ENCODE measurements at regions not wholly inside any gene's neighbourhood (a gene's known extent, or its start where the extent isn't known, plus 50 kb on each side); places are given as distances from the start of the nearest gene placed in this dataset.

DNA sequence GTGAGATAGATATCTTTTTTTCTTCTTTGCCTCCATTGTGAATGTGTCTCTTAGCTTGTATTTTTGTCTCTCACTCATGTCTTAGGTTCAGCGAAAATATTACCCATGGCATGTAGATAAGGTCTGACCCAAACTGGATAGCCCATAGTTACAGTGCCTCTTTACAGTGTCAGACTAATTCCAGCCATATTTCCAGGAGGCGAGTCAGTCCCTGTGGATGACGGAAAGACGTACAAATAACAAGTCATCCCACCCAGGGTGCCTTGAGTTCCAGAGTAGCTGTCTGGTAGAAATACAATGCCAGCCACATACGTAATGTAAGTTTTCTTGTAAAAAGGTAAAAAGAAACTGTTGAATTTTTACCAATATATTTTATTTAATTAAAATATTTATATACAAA is 157.3 kb downstream of the ZNF281 start:
- H3K4me1 ChIP-seq, result no peaks in the 10 kb centered on the region
- 90 to 92% (median 91%) methylated on average over 5 of the region's 5 CpGs for WGBS, 3 donors
- TF ChIP-seq, protein P1, sequence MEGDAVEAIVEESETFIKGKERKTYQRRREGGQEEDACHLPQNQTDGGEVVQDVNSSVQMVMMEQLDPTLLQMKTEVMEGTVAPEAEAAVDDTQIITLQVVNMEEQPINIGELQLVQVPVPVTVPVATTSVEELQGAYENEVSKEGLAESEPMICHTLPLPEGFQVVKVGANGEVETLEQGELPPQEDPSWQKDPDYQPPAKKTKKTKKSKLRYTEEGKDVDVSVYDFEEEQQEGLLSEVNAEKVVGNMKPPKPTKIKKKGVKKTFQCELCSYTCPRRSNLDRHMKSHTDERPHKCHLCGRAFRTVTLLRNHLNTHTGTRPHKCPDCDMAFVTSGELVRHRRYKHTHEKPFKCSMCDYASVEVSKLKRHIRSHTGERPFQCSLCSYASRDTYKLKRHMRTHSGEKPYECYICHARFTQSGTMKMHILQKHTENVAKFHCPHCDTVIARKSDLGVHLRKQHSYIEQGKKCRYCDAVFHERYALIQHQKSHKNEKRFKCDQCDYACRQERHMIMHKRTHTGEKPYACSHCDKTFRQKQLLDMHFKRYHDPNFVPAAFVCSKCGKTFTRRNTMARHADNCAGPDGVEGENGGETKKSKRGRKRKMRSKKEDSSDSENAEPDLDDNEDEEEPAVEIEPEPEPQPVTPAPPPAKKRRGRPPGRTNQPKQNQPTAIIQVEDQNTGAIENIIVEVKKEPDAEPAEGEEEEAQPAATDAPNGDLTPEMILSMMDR (IDR thresholded peaks at IDR 0.05), result no peak
- intact Hi-C loops (cut with DNase I), result no loop called here
- ATAC-seq (no peak), DNase-seq (no peak)
- no peaks in the 10 kb centered on the region for H3K9me3 ChIP-seq
- no peak overlapping the region for H3K27ac ChIP-seq
- no peaks in the 10 kb centered on the region for H3K36me3 ChIP-seq (ENCODE audit: insufficient read depth in 1 of 2, low read depth in 1 of 2)
- H3K4me3 ChIP-seq, result no peak overlapping the region
- H3K27me3 ChIP-seq (ENCODE audit: insufficient read depth in 3 of 3, low read length in 2 of 3), result peaks cover 0 to 2% (median 0%) of the 10 kb centered on the region in 3 donors

DNA sequence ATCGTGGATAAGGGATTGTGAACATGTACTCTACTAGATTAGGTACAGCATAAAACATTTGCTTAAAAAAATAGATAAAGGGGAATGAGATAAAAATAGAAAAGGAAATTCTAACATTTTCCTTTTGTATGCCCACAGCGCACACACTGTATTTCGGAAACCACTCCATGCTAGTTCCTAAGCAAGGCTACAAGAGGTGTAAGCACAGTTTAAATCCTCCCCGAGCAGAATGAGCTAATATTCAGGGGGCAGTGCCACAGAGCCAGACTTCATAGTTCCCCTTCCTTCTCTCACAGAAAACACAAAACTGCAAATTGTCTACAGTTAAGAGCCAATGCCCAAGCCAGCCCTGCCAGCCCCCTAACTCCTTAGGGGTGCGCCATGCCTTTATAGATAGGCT is 159.4 kb downstream of the ZNF281 start:
- Histone ChIP-seq H3K4me1 (no peaks in the 10 kb centered on the region), H3K9me3 (no peaks in the 10 kb centered on the region), H3K27me3 (ENCODE audit: insufficient read depth in 3 of 3, low read length in 2 of 3) (peaks cover 0 to 7% (median 0%) of the 10 kb centered on the region in 3 donors), H3K36me3 (ENCODE audit: insufficient read depth in 1 of 2, low read depth in 1 of 2) (no peaks in the 10 kb centered on the region), H3K27ac (no peak overlapping the region), H3K4me3 (no peak overlapping the region)
- no peak for ATAC-seq
- WGBS, 3 donors, result 66 to 70% (median 70%) methylated on average over 5 of the region's 5 CpGs
- intact Hi-C loops (cut with DNase I), result no loop called here
- DNase-seq, result no peak
- TF ChIP-seq, protein P1 (IDR thresholded peaks at IDR 0.05), result no peak

DNA sequence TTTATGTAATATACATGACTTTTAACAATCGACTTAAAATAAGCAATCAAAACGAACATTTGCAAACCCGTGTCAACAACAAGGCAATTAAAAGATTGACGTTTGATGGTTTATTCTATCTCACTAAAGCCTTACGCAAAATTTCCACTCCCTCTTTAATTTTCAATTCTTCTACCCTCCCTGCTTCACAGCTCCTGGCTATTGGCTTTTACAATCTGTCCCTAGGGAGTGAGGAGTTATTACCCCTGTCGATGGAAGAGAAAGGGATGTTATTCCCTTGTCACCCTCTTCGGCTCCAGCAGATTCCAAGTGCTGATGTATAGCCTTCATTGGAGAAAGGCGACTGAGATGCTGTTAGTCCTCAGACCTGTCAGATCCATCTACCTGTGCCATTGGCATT is 161.3 kb downstream of the ZNF281 start:
- no peak for ATAC-seq
- H3K27me3 ChIP-seq (ENCODE audit: insufficient read depth in 3 of 3, low read length in 2 of 3), result peaks cover 0 to 7% (median 0%) of the 10 kb centered on the region in 3 donors
- no peaks in the 10 kb centered on the region for H3K36me3 ChIP-seq (ENCODE audit: insufficient read depth in 1 of 2, low read depth in 1 of 2)
- no peak overlapping the region for H3K4me3 ChIP-seq
- H3K4me1 ChIP-seq, result peaks cover 2% of the 10 kb centered on the region
- intact Hi-C loops (cut with DNase I), result no loop called here
- DNase-seq, result no peak
- H3K27ac ChIP-seq, result no peak overlapping the region
- 70 to 75% (median 73%) methylated on average over 8 of the region's 8 CpGs for WGBS, 3 donors
- TF ChIP-seq, protein P1 (IDR thresholded peaks at IDR 0.05), result no peak
- no peaks in the 10 kb centered on the region for H3K9me3 ChIP-seq

DNA sequence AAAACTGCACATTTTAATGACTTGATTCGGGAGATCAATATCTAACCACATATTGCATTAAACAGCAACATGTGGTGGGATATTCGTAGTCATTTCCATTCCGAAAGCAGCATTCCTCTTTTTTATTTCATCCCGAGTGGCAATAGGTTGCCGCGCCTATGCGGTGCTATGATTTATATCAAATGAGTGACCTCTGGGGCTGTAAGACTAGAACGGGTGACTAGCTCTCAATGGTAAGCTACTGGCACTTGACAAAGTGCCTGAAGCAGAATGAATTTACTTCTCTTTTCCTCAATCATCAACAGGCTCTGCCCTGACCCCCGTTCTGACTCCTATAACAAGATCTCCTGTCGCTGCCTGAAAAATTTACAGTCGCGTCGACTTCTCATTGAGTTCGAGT is 162.3 kb downstream of the ZNF281 start:
- H3K36me3 ChIP-seq (ENCODE audit: insufficient read depth in 1 of 2, low read depth in 1 of 2), result no peaks in the 10 kb centered on the region
- no peak overlapping the region for H3K27ac ChIP-seq
- TF ChIP-seq, protein P1 (IDR thresholded peaks at IDR 0.05), result no peak
- intact Hi-C loops (cut with DNase I), result no loop called here
- ATAC-seq, result no peak
- H3K27me3 ChIP-seq (ENCODE audit: insufficient read depth in 3 of 3, low read length in 2 of 3), result peaks cover 0 to 7% (median 0%) of the 10 kb centered on the region in 3 donors
- H3K4me3 ChIP-seq, result no peak overlapping the region
- peaks cover 8% of the 10 kb centered on the region for H3K4me1 ChIP-seq
- DNase-seq, result no peak
- WGBS, 3 donors, result 49 to 59% (median 55%) methylated on average over 14 of the region's 14 CpGs
- no peaks in the 10 kb centered on the region for H3K9me3 ChIP-seq

DNA sequence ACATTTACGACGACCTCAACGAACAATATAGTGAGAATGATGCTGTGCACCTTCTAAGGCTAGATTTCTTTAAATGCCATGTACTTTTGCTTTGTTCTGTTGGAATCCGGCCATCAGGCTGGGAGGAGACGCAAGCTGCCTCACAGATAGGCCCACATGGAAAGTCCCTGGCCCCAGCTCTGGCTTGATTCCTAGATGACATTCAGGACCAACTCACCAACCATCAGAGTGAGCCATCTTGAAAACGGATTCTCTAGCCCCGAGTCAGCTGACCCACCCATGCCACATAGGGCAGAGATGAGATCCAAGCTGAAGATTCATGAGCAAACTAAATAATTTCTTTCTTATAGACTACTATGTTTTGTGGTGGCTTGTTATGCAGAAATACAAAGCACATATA is 164.4 kb downstream of the ZNF281 start:
- TF ChIP-seq, protein P1 (IDR thresholded peaks at IDR 0.05), result no peak
- WGBS, 3 donors, result 56 to 62% (median 59%) methylated on average over 7 of the region's 7 CpGs
- ATAC-seq (no peak), DNase-seq (no peak)
- H3K36me3 ChIP-seq (ENCODE audit: insufficient read depth in 1 of 2, low read depth in 1 of 2), result no peaks in the 10 kb centered on the region
- no peak overlapping the region for H3K4me3 ChIP-seq
- no peak overlapping the region for H3K27ac ChIP-seq
- H3K27me3 ChIP-seq (ENCODE audit: insufficient read depth in 3 of 3, low read length in 2 of 3), result peaks cover 0 to 7% (median 0%) of the 10 kb centered on the region in 3 donors
- H3K4me1 ChIP-seq, result peaks cover 8% of the 10 kb centered on the region
- intact Hi-C loops (cut with DNase I), result no loop called here
- H3K9me3 ChIP-seq, result no peaks in the 10 kb centered on the region
